Endothelial cell of umbilical vein (primary cell): ENCODE measurements at regions not wholly inside any gene's neighbourhood (a gene's known extent, or its start where the extent isn't known, plus 50 kb on each side); places are given as distances from the start of the nearest gene placed in this dataset.

ENCODE experiments used
- BruUV-seq: library from RNA; stranded (reverse); fragments of 400-500 nt; replicated peaks from 2 replicates; lab custom pipeline; 2021; lab: Mats Ljungman, UMichigan
- CTCF ChIA-PET: fragments of 300-600, 350-600 bp; sonication (Branson Sonifier 250); formaldehyde crosslinking; loops from one replicate; lab custom pipeline; 2021; ENCODE audit warnings: antibody characterized with exemption, inconsistent platforms; lab: Charles Lee
- POLR2A ChIA-PET: fragments of 300-600, 350-600 bp; sonication (Branson Sonifier 250); formaldehyde crosslinking; loops from one replicate; lab custom pipeline; 2021; ENCODE audit warnings: antibody characterized with exemption, inconsistent platforms; lab: Charles Lee
- DNase-seq: peaks from one replicate; pipeline ENCODE4 v3.0.0-alpha.2; 2011; ENCODE audit warnings: low read depth, low spot score
- FAIRE-seq: peaks from 2 replicates; lab custom pipeline; 2011; peaks lifted over from hg19 to GRCh38; lab: Jason Lieb, UNC
- H2AFZ ChIP-seq: 2 replicates; pipeline ENCODE4 v1.6.0; 2012; ENCODE audit warnings: low read depth, low read length, control low read depth, inconsistent platforms
- H3K27ac ChIP-seq: 2 replicates; pipeline ENCODE4 v1.5.1; 2011; ENCODE audit warnings: low read depth, mild to moderate bottlenecking, control low read depth, low read length, moderate library complexity; ENCODE audit not compliant: insufficient read depth
- H3K27me3 ChIP-seq, 2 experiments: 2 replicates each; pipeline versions ENCODE4 v1.6.0 to v1.6.1; 2011; ENCODE audit warnings: low read length in 2 of 2, mixed read lengths in 1 of 2; ENCODE audit not compliant: control insufficient read depth in 2 of 2, insufficient read depth in 2 of 2
- H3K36me3 ChIP-seq, 2 experiments: 2 replicates in 1 of 2; 3 replicates in 1 of 2; pipeline ENCODE4 v1.5.1; 2011; ENCODE audit warnings: low read length in 2 of 2, mild to moderate bottlenecking in 1 of 2, moderate library complexity in 1 of 2; ENCODE audit not compliant: control insufficient read depth in 2 of 2, insufficient read depth in 2 of 2; ENCODE audit errors: extremely low read depth in 1 of 2
- H3K4me1 ChIP-seq: 3 replicates; pipeline ENCODE4 v1.5.1; 2011; ENCODE audit warnings: mild to moderate bottlenecking, low read length; ENCODE audit not compliant: control insufficient read depth, insufficient read depth; ENCODE audit errors: extremely low read depth
- H3K4me2 ChIP-seq: 2 replicates; pipeline ENCODE4 v1.6.1; 2011; ENCODE audit warnings: low read length, control low read depth, mixed read lengths; ENCODE audit not compliant: insufficient read depth
- H3K4me3 ChIP-seq, 3 experiments: fragments of 200-600 bp in 1 of 3; sonication (generic), shearing (Covaris generic) in 1 of 3; replicated peaks in 1 of 3; 2 replicates each; pipeline ENCODE4 v1.5.1; 2011 to 2016; ENCODE audit warnings: control low read depth in 3 of 3, low read length in 3 of 3, mild to moderate bottlenecking in 2 of 3, inconsistent platforms in 1 of 3, low read depth in 1 of 3, moderate library complexity in 1 of 3; ENCODE audit not compliant: insufficient read depth in 1 of 3
- H3K79me2 ChIP-seq: 2 replicates; pipeline ENCODE4 v1.6.0; 2012; ENCODE audit warnings: low read length, inconsistent platforms; ENCODE audit not compliant: control insufficient read depth, insufficient read depth
- H3K9ac ChIP-seq: replicated peaks from 2 replicates; pipeline ENCODE3; 2011; ENCODE audit warnings: low read length, control low read depth; ENCODE audit not compliant: insufficient read depth; ENCODE audit errors: extremely low read depth
- H3K9me1 ChIP-seq: replicated peaks from 3 replicates; pipeline ENCODE4 v1.6.0; 2011; ENCODE audit warnings: mild to moderate bottlenecking, low read length; ENCODE audit not compliant: control insufficient read depth, insufficient read depth; ENCODE audit errors: extremely low read depth
- H3K9me3 ChIP-seq: replicated peaks from 2 replicates; pipeline ENCODE4 v1.5.1; 2012; ENCODE audit warnings: low read length, inconsistent platforms; ENCODE audit not compliant: control insufficient read depth, insufficient read depth
- H4K20me1 ChIP-seq: replicated peaks from 2 replicates; pipeline ENCODE3; 2011; ENCODE audit warnings: mild to moderate bottlenecking, low read length; ENCODE audit not compliant: control insufficient read depth, insufficient read depth; ENCODE audit errors: extremely low read depth
- CTCF ChIP-seq, 2 donors: IDR thresholded peaks; 1 replicate in 1 of 2; 2 replicates in 1 of 2; pipeline ENCODE4 v1.5.1; 2011; ENCODE audit warnings: low read length in 2 of 2, mild to moderate bottlenecking in 2 of 2, moderate library complexity in 2 of 2, control low read depth in 1 of 2, inconsistent platforms in 1 of 2, low read depth in 1 of 2; ENCODE audit not compliant: insufficient read depth in 1 of 2; ENCODE audit errors: extremely low read depth in 1 of 2
- EZH2 ChIP-seq: IDR thresholded peaks from 2 replicates; pipeline ENCODE4 v1.6.1; 2012; ENCODE audit warnings: borderline replicate concordance, low read depth, mild to moderate bottlenecking, moderate library complexity, low read length, inconsistent platforms; ENCODE audit not compliant: severe bottlenecking
- FOS ChIP-seq: IDR thresholded peaks from 2 replicates; pipeline ENCODE4 v1.6.1; 2011; ENCODE audit warnings: mild to moderate bottlenecking, low read length, moderate library complexity, borderline replicate concordance; ENCODE audit not compliant: insufficient read depth
- GATA2 ChIP-seq: IDR thresholded peaks from 2 replicates; pipeline ENCODE4 v1.7.0; 2011; ENCODE audit warnings: low read depth, mild to moderate bottlenecking, moderate library complexity, mixed read lengths, low read length; ENCODE audit not compliant: insufficient read length, insufficient read depth
- JUN ChIP-seq: IDR thresholded peaks from 2 replicates; pipeline ENCODE4 v1.6.1; 2011; ENCODE audit warnings: borderline replicate concordance, low read depth; ENCODE audit not compliant: insufficient read length, insufficient read depth
- MAX ChIP-seq: IDR thresholded peaks from 2 replicates; pipeline ENCODE4 v1.6.1; 2011; ENCODE audit not compliant: insufficient read depth, insufficient read length
- MYC ChIP-seq: IDR thresholded peaks from one replicate; pipeline ENCODE4 v1.6.1; 2011; ENCODE audit warnings: mild to moderate bottlenecking, low read depth, low read length
- POLR2A ChIP-seq: IDR thresholded peaks from 2 replicates; pipeline ENCODE4 v1.6.1; 2012; ENCODE audit warnings: low read depth, mild to moderate bottlenecking, control low read depth, low read length
- POLR2AphosphoS5 ChIP-seq: IDR thresholded peaks from 2 replicates; pipeline ENCODE4 v1.6.1; 2012; ENCODE audit warnings: low read depth, mild to moderate bottlenecking, control low read depth, low read length, moderate library complexity; ENCODE audit not compliant: insufficient read depth
- dilution Hi-C: fragments of 300-500 bp; cut with MboI; formaldehyde crosslinking; loops from one replicate; pipeline ENCODE4 v1.15.0; 2019; ENCODE audit warnings: low sequenced_read_pairs; ENCODE audit not compliant: extremely low pct_ligation_motif_present
- intact Hi-C: fragments of 100-400 bp; cut with micrococcal nuclease; formaldehyde crosslinking; loops from one replicate; pipeline ENCODE4 v1.10.0; 2022

- Histone ChIP-seq H3K27ac (no peak overlapping the region), H2AFZ (no peak overlapping the region), H3K9ac (no peak overlapping the region), H3K4me2 (no peak overlapping the region), H3K9me3 (peaks cover 5% of the 10 kb centered on the region), H3K9me1 (no peaks in the 10 kb centered on the region), H3K27me3 (no peaks in the 10 kb centered on the region), H3K4me3 (no peak overlapping the region), H4K20me1 (no peaks in the 10 kb centered on the region), H3K79me2 (no peaks in the 10 kb centered on the region), H3K4me1 (no peaks in the 10 kb centered on the region), H3K36me3 (no peaks in the 10 kb centered on the region)
- ChIA-PET CTCF (no interaction called here), POLR2A (no interaction called here)
- intact Hi-C loops: no loop called here
- dilution Hi-C loops: no loop called here
- FAIRE-seq (no peak), DNase-seq (no peak)
- no peak for TF ChIP-seq JUN
- no peak for TF ChIP-seq FOS
- no peak for TF ChIP-seq POLR2AphosphoS5
- TF ChIP-seq GATA2: no peak
- no peak for TF ChIP-seq POLR2A
- no peak for TF ChIP-seq MAX
- TF ChIP-seq MYC: no peak
- TF ChIP-seq EZH2: no peak
- no peak for TF ChIP-seq CTCF (IDR thresholded peaks at IDR 0.05; ENCODE audit: extremely low read depth in 1 of 2, insufficient read depth in 1 of 2, low read depth in 1 of 2, low read length in 2 of 2)
- no TSS peak for BruUV-seq
These were observed 500.9 kb downstream of the NPHP4 start for GRCh38 chr1:5491207-5491904.
